Heart left ventricle (tissue), 13 donors: ENCODE measurements at regions not wholly inside any gene's neighbourhood (a gene's known extent, or its start where the extent isn't known, plus 50 kb on each side); places are given as distances from the start of the nearest gene placed in this dataset.

Source experiments
- CTCF ChIP-seq, 12 donors: fragments of 200-600 bp; sonication (generic) in 4 of 12; IDR thresholded peaks; one replicate each; pipeline versions ENCODE4 v1.5.0 to v1.8.0; 2018 to 2022; ENCODE audit warnings: antibody characterized with exemption in 12 of 12, mild to moderate bottlenecking in 5 of 12
- POLR2A ChIP-seq, 2 donors: fragments of 450-650 bp; IDR thresholded peaks; one replicate each; pipeline ENCODE4 v1.6.1; 2017; ENCODE audit warnings: antibody characterized with exemption in 2 of 2, mild to moderate bottlenecking in 2 of 2, moderate library complexity in 2 of 2
- donor health status: ischemic (EF 13 %, LVEDD 7.1; RV severe dilation, severe dysfunction).
- donor health status: DM: no; HTN: yes; CAD: no.
- donor health status: DM: no; HTN: no; CAD: no.
- donor health status: ischemic (EF 25% LVEDD 6.9; RV normal size, moderate dysfunction).
- donor health status: ischemic (EF 25% LVEDD 5.7; RV mildly dilated, moderate dysfunction).
- donor health status: ischemic (EF 35%, LVEDD 5.7; RV mildly dilated, moderate dysfunction).
- donor health status: nonischemic (EF 11% LVEDD 7.7; RV severe dilation, severe dysfunction).
- donor health status: DM: yes; HTN: yes; CAD: no.
- donor health status: PGD.
- donor health status: ischemic (EF 29% LVEDD 5.4; RV normal size, mild dysfunction).
- donor health status: nonischemic (EF 23%, LVEDD 6.1; RV moderate dilation, normal function).

- no peak for TF ChIP-seq CTCF (IDR thresholded peaks at IDR 0.05)
- TF ChIP-seq POLR2A (IDR thresholded peaks at IDR 0.05) = no peak
These were observed 119.9 kb downstream of the FAM43A start for GRCh38 chr3:194805546-194805945.
